Right lobe of liver (tissue), 4 donors: ENCODE measurements at regions not wholly inside any gene's neighbourhood (a gene's known extent, or its start where the extent isn't known, plus 50 kb on each side); places are given as distances from the start of the nearest gene placed in this dataset.

Experiments used
- POLR2A ChIP-seq: fragments of 450-650 bp; IDR thresholded peaks from one replicate; pipeline ENCODE4 v1.6.1; 2017; ENCODE audit warnings: antibody characterized with exemption, mild to moderate bottlenecking
- TF ChIP-seq, protein P1 (sequence below), 4 donors: fragments of 200-600 bp in 3 of 4; fragments of 450-650 bp in 1 of 4; IDR thresholded peaks; one replicate each; pipeline versions ENCODE4 v1.5.1 to v1.8.0; 2016 to 2022; ENCODE audit warnings: antibody characterized with exemption in 4 of 4, mild to moderate bottlenecking in 2 of 4
- donor health status: DM: no; HTN: no; CAD: no.
- donor health status: DM: no; HTN: no; CAD: no.
- donor health status: DM: no; HTN: yes; CAD: no.

DNA sequence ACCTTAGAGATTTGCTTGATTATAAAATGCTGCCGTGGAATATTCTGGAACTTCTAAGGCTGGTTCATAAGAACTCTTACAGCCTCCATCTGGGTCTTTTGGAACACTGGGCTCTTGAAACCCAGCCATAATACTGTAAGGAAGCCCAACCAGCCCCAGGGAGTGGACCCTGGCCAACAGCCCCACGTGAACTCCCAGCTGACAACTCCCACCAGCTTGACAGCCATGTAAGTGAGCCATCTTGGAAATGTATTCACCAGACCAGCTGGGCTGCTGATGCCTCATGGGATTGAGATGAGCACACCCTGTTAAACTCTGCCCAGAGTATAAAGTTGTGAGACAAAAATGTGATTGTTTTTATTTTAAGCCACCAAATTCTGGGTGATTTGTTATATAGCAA lies 378.7 kb upstream of the RAG2 start:
- TF ChIP-seq, protein P1, sequence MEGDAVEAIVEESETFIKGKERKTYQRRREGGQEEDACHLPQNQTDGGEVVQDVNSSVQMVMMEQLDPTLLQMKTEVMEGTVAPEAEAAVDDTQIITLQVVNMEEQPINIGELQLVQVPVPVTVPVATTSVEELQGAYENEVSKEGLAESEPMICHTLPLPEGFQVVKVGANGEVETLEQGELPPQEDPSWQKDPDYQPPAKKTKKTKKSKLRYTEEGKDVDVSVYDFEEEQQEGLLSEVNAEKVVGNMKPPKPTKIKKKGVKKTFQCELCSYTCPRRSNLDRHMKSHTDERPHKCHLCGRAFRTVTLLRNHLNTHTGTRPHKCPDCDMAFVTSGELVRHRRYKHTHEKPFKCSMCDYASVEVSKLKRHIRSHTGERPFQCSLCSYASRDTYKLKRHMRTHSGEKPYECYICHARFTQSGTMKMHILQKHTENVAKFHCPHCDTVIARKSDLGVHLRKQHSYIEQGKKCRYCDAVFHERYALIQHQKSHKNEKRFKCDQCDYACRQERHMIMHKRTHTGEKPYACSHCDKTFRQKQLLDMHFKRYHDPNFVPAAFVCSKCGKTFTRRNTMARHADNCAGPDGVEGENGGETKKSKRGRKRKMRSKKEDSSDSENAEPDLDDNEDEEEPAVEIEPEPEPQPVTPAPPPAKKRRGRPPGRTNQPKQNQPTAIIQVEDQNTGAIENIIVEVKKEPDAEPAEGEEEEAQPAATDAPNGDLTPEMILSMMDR (IDR thresholded peaks at IDR 0.05) = no peak
- no peak for TF ChIP-seq POLR2A
